HG03103 (cell line): ENCODE measurements at regions not wholly inside any gene's neighbourhood (a gene's known extent, or its start where the extent isn't known, plus 50 kb on each side); places are given as distances from the start of the nearest gene placed in this dataset.
A peak's percentile ranks its signal among the peaks of the same experiment; 100 is the strongest.

Experiments
- ATAC-seq: cut with Tn5 transposase; IDR thresholded peaks from one replicate; pipeline ENCODE4 v1.9.1; 2021; ENCODE audit warnings: low read depth; ENCODE audit not compliant: unreplicated experiment

- no peak for ATAC-seq
Observed at GRCh38 chr5:39730006-39730405, 305.2 kb upstream of the DAB2 start.

GRCh38 chr5:39726467-39726866 is 301.7 kb upstream of the DAB2 start:
- no peak for ATAC-seq

GRCh38 chr5:39721394-39721793 is 296.6 kb upstream of the DAB2 start:
- ATAC-seq, result no peak

- no peak for ATAC-seq
Observed at GRCh38 chr5:39720136-39720535, 295.4 kb upstream of the DAB2 start.

GRCh38 chr5:39717176-39717897 is 292.6 kb upstream of the DAB2 start:
- no peak for ATAC-seq

GRCh38 chr5:39716532-39717028 is 291.8 kb upstream of the DAB2 start:
- peak; percentile 75 for ATAC-seq

GRCh38 chr5:39714036-39714698 is 289.4 kb upstream of the DAB2 start:
- no peak for ATAC-seq

- no peak for ATAC-seq
Observed at GRCh38 chr5:39713250-39713916, 288.6 kb upstream of the DAB2 start.

- ATAC-seq, result no peak
Observed at GRCh38 chr5:39712316-39713249, 287.8 kb upstream of the DAB2 start.

GRCh38 chr5:39711821-39712220 is 287.0 kb upstream of the DAB2 start:
- no peak for ATAC-seq

- no peak for ATAC-seq
Observed at GRCh38 chr5:39709032-39709431, 284.3 kb upstream of the DAB2 start.

GRCh38 chr5:39702928-39703327 is 278.1 kb upstream of the DAB2 start:
- no peak for ATAC-seq

GRCh38 chr5:39700523-39700922 is 275.7 kb upstream of the DAB2 start:
- no peak for ATAC-seq

GRCh38 chr5:39698838-39699560 is 274.2 kb upstream of the DAB2 start:
- ATAC-seq, result no peak

- ATAC-seq, result no peak
Observed at GRCh38 chr5:39697881-39698280, 273.1 kb upstream of the DAB2 start.

GRCh38 chr5:39696672-39697398 is 272.1 kb upstream of the DAB2 start:
- ATAC-seq, result no peak

GRCh38 chr5:39691993-39692392 is 267.2 kb upstream of the DAB2 start:
- ATAC-seq, result no peak

- no peak for ATAC-seq
Observed at GRCh38 chr5:39691136-39691535, 266.4 kb upstream of the DAB2 start.

- no peak for ATAC-seq
Observed at GRCh38 chr5:39689919-39690318, 265.1 kb upstream of the DAB2 start.
